ENCODE measurements at regions not wholly inside any gene's neighbourhood (a gene's known extent, or its start where the extent isn't known, plus 50 kb on each side); places are given as distances from the start of the nearest gene placed in this dataset.
"Not testable (repeated sequence)": the region's sequence is repeated elsewhere in the genome, so short reads cannot be mapped to it uniquely, and the experiment has no call there.

DNA sequence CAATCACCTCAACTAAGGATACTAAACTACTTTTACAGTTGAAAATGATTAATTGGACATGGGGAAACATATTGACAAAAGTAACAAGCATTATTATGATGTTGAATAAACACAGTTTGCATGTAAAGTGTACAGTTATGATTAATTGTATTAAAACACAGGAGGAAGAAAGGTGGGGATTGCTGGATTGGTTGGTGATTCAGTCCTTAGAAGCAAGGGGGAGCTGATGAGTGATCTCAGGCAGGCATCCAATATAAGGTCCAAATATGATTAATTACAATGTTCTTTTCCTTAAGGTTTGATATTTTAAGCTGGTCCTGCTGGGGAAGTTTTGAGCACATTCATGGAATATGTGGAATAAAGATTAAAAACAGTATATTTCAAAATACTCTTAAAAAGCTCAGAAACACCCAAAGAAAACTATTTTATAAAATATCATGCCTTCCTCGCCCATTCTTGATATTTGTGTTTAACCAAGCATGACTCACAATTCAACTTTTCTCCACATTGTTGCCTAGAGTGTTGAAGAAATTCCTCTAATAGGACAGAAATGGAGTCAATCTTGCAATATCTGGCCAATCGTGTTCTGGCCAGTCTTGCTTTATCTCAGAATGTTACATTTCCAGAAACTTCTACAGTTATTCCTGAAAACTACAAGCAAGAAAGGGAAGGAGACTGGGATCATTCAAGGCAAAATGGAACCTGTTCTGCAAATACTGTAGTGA is 268.2 kb downstream of the RPIA start:
- no peaks in the 10 kb centered on the region for H3K36me3 Mint-ChIP-seq
- Histone ChIP-seq H3K4me1 (ENCODE audit: control insufficient read depth in 1 of 2, insufficient read depth in 2 of 2, low read length in 2 of 2) (no peaks in the 10 kb centered on the region), H3K4me2 (replicated peaks; ENCODE audit: extremely low read depth, low read length, poor library complexity, severe bottlenecking) (no peak overlapping the region), H3K9me3 (replicated peaks in 1 of 2; ENCODE audit: control insufficient read depth in 1 of 2, insufficient read depth in 1 of 2, low read length in 2 of 2) (no peaks in the 10 kb centered on the region), H3K27me3 (ENCODE audit: control insufficient read depth in 2 of 2, insufficient read depth in 2 of 2, low read length in 2 of 2) (no peaks in the 10 kb centered on the region), H3K4me3 (replicated peaks in 1 of 3; ENCODE audit: low read depth in 2 of 3, low read length in 3 of 3) (no peak overlapping the region), H2AFZ (ENCODE audit: insufficient read depth, low read depth, low read length, poor library complexity, severe bottlenecking) (no peak overlapping the region), H3K79me2 (ENCODE audit: insufficient read depth, low read length) (no peaks in the 10 kb centered on the region), H3K27ac (ENCODE audit: low read depth in 1 of 2, low read length in 2 of 2) (no peak overlapping the region), H3K36me3 (replicated peaks in 1 of 2; ENCODE audit: control insufficient read depth in 1 of 2, insufficient read depth in 2 of 2, low read length in 2 of 2) (no peaks in the 10 kb centered on the region), H4K20me1 (ENCODE audit: insufficient read depth, low read length) (no peaks in the 10 kb centered on the region), H3K9ac (ENCODE audit: insufficient read depth, low read length, poor library complexity, severe bottlenecking) (no peak overlapping the region)
- TF ChIP-seq, protein P1, sequence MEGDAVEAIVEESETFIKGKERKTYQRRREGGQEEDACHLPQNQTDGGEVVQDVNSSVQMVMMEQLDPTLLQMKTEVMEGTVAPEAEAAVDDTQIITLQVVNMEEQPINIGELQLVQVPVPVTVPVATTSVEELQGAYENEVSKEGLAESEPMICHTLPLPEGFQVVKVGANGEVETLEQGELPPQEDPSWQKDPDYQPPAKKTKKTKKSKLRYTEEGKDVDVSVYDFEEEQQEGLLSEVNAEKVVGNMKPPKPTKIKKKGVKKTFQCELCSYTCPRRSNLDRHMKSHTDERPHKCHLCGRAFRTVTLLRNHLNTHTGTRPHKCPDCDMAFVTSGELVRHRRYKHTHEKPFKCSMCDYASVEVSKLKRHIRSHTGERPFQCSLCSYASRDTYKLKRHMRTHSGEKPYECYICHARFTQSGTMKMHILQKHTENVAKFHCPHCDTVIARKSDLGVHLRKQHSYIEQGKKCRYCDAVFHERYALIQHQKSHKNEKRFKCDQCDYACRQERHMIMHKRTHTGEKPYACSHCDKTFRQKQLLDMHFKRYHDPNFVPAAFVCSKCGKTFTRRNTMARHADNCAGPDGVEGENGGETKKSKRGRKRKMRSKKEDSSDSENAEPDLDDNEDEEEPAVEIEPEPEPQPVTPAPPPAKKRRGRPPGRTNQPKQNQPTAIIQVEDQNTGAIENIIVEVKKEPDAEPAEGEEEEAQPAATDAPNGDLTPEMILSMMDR (IDR thresholded peaks at IDR 0.05): no peak
- H3K4me3 Mint-ChIP-seq: no peak overlapping the region
- H3K27ac Mint-ChIP-seq: no peak overlapping the region
- no CpG with 5 or more reads among the region's 2 CpGs for WGBS (ENCODE audit: insufficient coverage)
- H3K27me3 Mint-ChIP-seq (ENCODE audit: low read depth in 3 of 3): peaks cover 0 to 2% (median 0%) of the 10 kb centered on the region in 3 donors
- intact Hi-C loops (cut with micrococcal nuclease): no loop called here
- H3K4me1 Mint-ChIP-seq: no peaks in the 10 kb centered on the region
- no peaks in the 10 kb centered on the region for H3K9me3 Mint-ChIP-seq
- DNase-seq: no peak

DNA sequence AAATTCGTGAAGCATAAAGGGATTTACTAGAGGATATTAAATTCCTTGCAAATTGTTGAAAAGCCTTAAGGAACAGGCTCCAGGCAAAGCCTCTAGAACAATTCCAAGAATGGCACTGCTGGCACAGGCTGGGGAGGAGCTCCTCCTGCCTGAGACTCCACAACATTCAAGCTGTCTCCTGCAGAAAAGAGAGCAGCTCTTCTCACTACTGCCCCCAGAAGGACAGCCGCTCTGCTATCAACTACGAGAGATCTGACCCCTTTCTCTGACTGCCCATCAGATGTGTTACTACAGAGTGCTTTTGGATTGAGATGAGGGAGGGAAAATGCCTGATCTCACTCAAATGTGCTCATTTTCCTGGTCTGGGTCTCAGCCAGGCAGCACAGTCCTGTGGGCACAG is 269.9 kb downstream of the RPIA start:
- WGBS (ENCODE audit: insufficient coverage): 60% methylated on average over 1 of the region's 3 CpGs
- H3K9me3 Mint-ChIP-seq; intact Hi-C loops (cut with micrococcal nuclease); H4K20me1 ChIP-seq (ENCODE audit: insufficient read depth, low read length); H3K36me3 ChIP-seq (replicated peaks in 1 of 2; ENCODE audit: control insufficient read depth in 1 of 2, insufficient read depth in 2 of 2, low read length in 2 of 2); H2AFZ ChIP-seq (ENCODE audit: insufficient read depth, low read depth, low read length, poor library complexity, severe bottlenecking); H3K27me3 ChIP-seq (ENCODE audit: control insufficient read depth in 2 of 2, insufficient read depth in 2 of 2, low read length in 2 of 2); H3K9ac ChIP-seq (ENCODE audit: insufficient read depth, low read length, poor library complexity, severe bottlenecking); H3K27ac Mint-ChIP-seq; H3K36me3 Mint-ChIP-seq; H3K4me3 ChIP-seq (replicated peaks in 1 of 3; ENCODE audit: low read depth in 2 of 3, low read length in 3 of 3); H3K4me1 ChIP-seq (ENCODE audit: control insufficient read depth in 1 of 2, insufficient read depth in 2 of 2, low read length in 2 of 2); DNase-seq; H3K79me2 ChIP-seq (ENCODE audit: insufficient read depth, low read length); H3K4me1 Mint-ChIP-seq; H3K9me3 ChIP-seq (replicated peaks in 1 of 2; ENCODE audit: control insufficient read depth in 1 of 2, insufficient read depth in 1 of 2, low read length in 2 of 2); H3K27me3 Mint-ChIP-seq (ENCODE audit: low read depth in 3 of 3); H3K4me3 Mint-ChIP-seq; H3K4me2 ChIP-seq (replicated peaks; ENCODE audit: extremely low read depth, low read length, poor library complexity, severe bottlenecking); H3K27ac ChIP-seq (ENCODE audit: low read depth in 1 of 2, low read length in 2 of 2): not testable (repeated sequence)

Data from CD14-positive monocyte (primary cell).